ENCODE measurements at regions not wholly inside any gene's neighbourhood (a gene's known extent, or its start where the extent isn't known, plus 50 kb on each side); places are given as distances from the start of the nearest gene placed in this dataset.
"Not testable (repeated sequence)": the region's sequence is repeated elsewhere in the genome, so short reads cannot be mapped to it uniquely, and the experiment has no call there.

GRCh38 chr11:134971381-134971780 is 559.3 kb upstream of the B3GAT1 start:
- TF ChIP-seq CTCF (conservative IDR thresholded peaks at IDR 0.05; ENCODE audit: low read depth, low read length) = no peak
- DNase-seq (ENCODE audit: low read depth) = no peak
- H3K4me3 ChIP-seq (ENCODE audit: low read length) = no peak overlapping the region

DNA sequence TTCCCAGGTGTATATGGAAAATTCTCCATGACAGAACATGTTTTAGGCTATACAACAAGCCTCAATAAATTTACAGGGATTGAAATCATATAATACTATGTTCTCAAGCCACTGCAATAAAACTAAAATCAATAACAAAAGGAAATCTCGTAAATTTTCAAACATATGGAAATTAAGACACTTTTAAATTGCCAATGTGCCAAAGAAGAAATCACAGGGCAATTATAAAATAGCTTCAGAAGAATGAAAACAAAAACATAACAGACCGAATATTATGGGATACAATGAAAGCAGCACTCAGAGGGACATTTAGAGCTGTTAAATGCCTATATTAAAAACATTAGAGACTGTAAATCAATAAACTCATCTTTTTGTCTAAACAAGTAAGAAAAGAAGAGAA is 555.7 kb upstream of the B3GAT1 start:
- H3K4me3 ChIP-seq (ENCODE audit: low read length) = no peak overlapping the region
- no peak for TF ChIP-seq CTCF (conservative IDR thresholded peaks at IDR 0.05; ENCODE audit: low read depth, low read length)
- DNase-seq (ENCODE audit: low read depth) = no peak

- H3K4me3 ChIP-seq (ENCODE audit: low read length); DNase-seq (ENCODE audit: low read depth): not testable (repeated sequence)
Measured at GRCh38 chr11:134961386-134961785, 549.3 kb upstream of the B3GAT1 start.

GRCh38 chr11:134958870-134959269 is 546.8 kb upstream of the B3GAT1 start:
- no peak for TF ChIP-seq CTCF (conservative IDR thresholded peaks at IDR 0.05; ENCODE audit: low read depth, low read length)
- H3K4me3 ChIP-seq (ENCODE audit: low read length) = no peak overlapping the region
- no peak for DNase-seq (ENCODE audit: low read depth)

DNA sequence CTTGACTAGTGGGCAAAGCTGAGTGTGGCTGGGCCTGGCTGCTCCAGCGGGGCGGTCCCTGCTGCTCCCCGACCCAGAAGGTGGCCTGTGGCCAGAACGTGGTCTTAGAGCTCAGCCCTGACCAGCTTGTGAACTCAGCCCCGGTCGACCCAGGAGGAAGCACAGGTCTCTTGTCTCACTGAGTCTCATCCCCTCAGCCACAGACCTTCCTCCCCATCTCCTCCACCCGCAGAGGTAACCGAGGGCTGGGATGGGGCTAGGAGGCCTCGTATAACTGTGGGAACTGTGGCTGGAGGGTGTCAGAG is 546.2 kb upstream of the B3GAT1 start:
- no peak for DNase-seq (ENCODE audit: low read depth)
- no peak overlapping the region for H3K4me3 ChIP-seq (ENCODE audit: low read length)
- TF ChIP-seq CTCF (conservative IDR thresholded peaks at IDR 0.05; ENCODE audit: low read depth, low read length) = no peak

GRCh38 chr11:134957540-134958335 is 545.7 kb upstream of the B3GAT1 start:
- TF ChIP-seq CTCF (conservative IDR thresholded peaks at IDR 0.05; ENCODE audit: low read depth, low read length) = no peak
- no peak for DNase-seq (ENCODE audit: low read depth)
- H3K4me3 ChIP-seq (ENCODE audit: low read length) = no peak overlapping the region

- DNase-seq (ENCODE audit: low read depth) = no peak
- no peak overlapping the region for H3K4me3 ChIP-seq (ENCODE audit: low read length)
- no peak for TF ChIP-seq CTCF (conservative IDR thresholded peaks at IDR 0.05; ENCODE audit: low read depth, low read length)
Measured at GRCh38 chr11:134956450-134957210, 544.6 kb upstream of the B3GAT1 start.

DNA sequence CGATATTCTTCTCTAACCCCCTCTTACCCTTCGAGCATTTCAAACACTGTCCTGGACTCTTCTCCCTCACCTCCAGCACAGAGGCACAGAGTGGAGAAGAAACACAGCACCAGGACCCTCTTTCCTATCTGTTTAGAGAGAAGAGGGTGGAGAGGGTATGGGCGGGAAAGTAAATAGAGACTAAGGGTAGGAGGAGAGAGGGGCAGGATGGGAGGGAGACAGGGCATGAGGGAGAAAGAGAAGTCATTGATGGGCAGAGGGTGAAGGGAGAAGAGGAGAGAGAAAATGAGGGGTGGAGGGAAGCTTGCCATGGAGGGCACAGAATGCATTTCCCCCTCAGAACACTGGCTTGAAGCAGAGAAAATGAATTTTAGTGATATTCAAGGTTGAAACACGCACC is 543.9 kb upstream of the B3GAT1 start:
- not testable (repeated sequence) for H3K4me3 ChIP-seq (ENCODE audit: low read length); DNase-seq (ENCODE audit: low read depth)
